GM23338 (cell line): ENCODE measurements at regions not wholly inside any gene's neighbourhood (a gene's known extent, or its start where the extent isn't known, plus 50 kb on each side); places are given as distances from the start of the nearest gene placed in this dataset.

Experiments used
- ATAC-seq: fragments of 200-7000 bp; cut with Tn5 transposase; 3 replicates; pipeline ENCODE4 v1.9.1; 2020
- DNase-seq: peaks from one replicate; pipeline ENCODE4 v3.0.0-alpha.2; 2015; ENCODE audit warnings: low spot score
- H2AFZ ChIP-seq: fragments of 200-600 bp; sonication (generic); 2 replicates; pipeline ENCODE4 v1.8.0; 2016; ENCODE audit warnings: antibody characterized with exemption, mild to moderate bottlenecking, moderate library complexity
- H3F3A ChIP-seq: fragments of 200-600 bp; sonication (generic); replicated peaks from 2 replicates; pipeline ENCODE4 v1.8.0; 2017; ENCODE audit warnings: antibody characterized with exemption, mixed run types, low read depth
- H3K27ac ChIP-seq: fragments of 200-600 bp; sonication (generic); 2 replicates; pipeline ENCODE4 v1.6.1; 2016; ENCODE audit warnings: low read depth
- H3K27me3 ChIP-seq: fragments of 200-600 bp; sonication (generic); 2 replicates; pipeline ENCODE4 v1.8.0; 2016; ENCODE audit warnings: mild to moderate bottlenecking, mixed run types, moderate library complexity; ENCODE audit not compliant: insufficient read depth
- H3K36me3 ChIP-seq: fragments of 200-600 bp; sonication (generic); 2 replicates; pipeline ENCODE4 v1.8.0; 2016; ENCODE audit warnings: mild to moderate bottlenecking; ENCODE audit not compliant: insufficient read depth
- H3K4me1 ChIP-seq: fragments of 200-600 bp; sonication (generic); 2 replicates; pipeline ENCODE4 v1.8.0; 2016; ENCODE audit warnings: mild to moderate bottlenecking, moderate library complexity; ENCODE audit not compliant: insufficient read depth
- H3K4me2 ChIP-seq: fragments of 200-600 bp; sonication (generic); 2 replicates; pipeline ENCODE4 v1.7.1; 2017; ENCODE audit warnings: mixed run types
- H3K4me3 ChIP-seq: fragments of 200-600 bp; sonication (generic); 2 replicates; pipeline ENCODE4 v1.6.1; 2016; ENCODE audit warnings: mixed run types
- H3K79me2 ChIP-seq: fragments of 200-600 bp; sonication (generic); replicated peaks from 2 replicates; pipeline ENCODE4 v1.8.0; 2017; ENCODE audit warnings: mild to moderate bottlenecking; ENCODE audit not compliant: insufficient read depth
- H3K9me2 ChIP-seq: fragments of 200-600 bp; sonication (generic); 2 replicates; pipeline ENCODE4 v1.8.0; 2017; ENCODE audit not compliant: insufficient read depth
- H4K20me1 ChIP-seq: fragments of 200-600 bp; sonication (generic); replicated peaks from 2 replicates; pipeline ENCODE4 v1.8.0; 2017; ENCODE audit warnings: mild to moderate bottlenecking; ENCODE audit not compliant: insufficient read depth
- H3K27ac Mint-ChIP-seq: 2 replicates; pipeline ENCODE4 v1.8.0; 2020; ENCODE audit warnings: inconsistent platforms, mild to moderate bottlenecking, moderate library complexity, mixed read lengths
- H3K27me3 Mint-ChIP-seq: 3 replicates; pipeline ENCODE4 v1.8.0; 2022; ENCODE audit warnings: low read depth, mild to moderate bottlenecking, moderate library complexity, mixed read lengths, inconsistent platforms; ENCODE audit not compliant: insufficient read depth, poor library complexity
- H3K36me3 Mint-ChIP-seq: 3 replicates; pipeline ENCODE4 v1.8.0; 2021; ENCODE audit warnings: low read depth, mild to moderate bottlenecking, inconsistent platforms, moderate library complexity, mixed read lengths
- H3K4me1 Mint-ChIP-seq: 3 replicates; pipeline ENCODE4 v1.8.0; 2020; ENCODE audit warnings: mild to moderate bottlenecking, inconsistent platforms, mixed read lengths
- H3K4me3 Mint-ChIP-seq: 3 replicates; pipeline ENCODE4 v1.8.0; 2021; ENCODE audit warnings: moderate library complexity, mild to moderate bottlenecking, inconsistent platforms, mixed read lengths
- H3K9me3 Mint-ChIP-seq: 3 replicates; pipeline ENCODE4 v1.8.0; 2020; ENCODE audit warnings: moderate library complexity, mild to moderate bottlenecking, inconsistent platforms, mixed read lengths
- CREB1 ChIP-seq: fragments of 250-450 bp; sonication (Bioruptor Pico); IDR thresholded peaks from 2 replicates; pipeline ENCODE4 v1.5.0; 2020; ENCODE audit warnings: low read depth, mild to moderate bottlenecking, moderate library complexity
- ETS1 ChIP-seq: IDR thresholded peaks from 2 replicates; pipeline ENCODE4 v1.6.1; 2016; ENCODE audit warnings: antibody characterized with exemption
- EZH2 ChIP-seq: fragments of 200-600 bp; sonication (generic); IDR thresholded peaks from one replicate; pipeline ENCODE4 v1.8.0; 2017; ENCODE audit warnings: antibody characterized with exemption, mild to moderate bottlenecking, low read depth; ENCODE audit not compliant: unreplicated experiment
- EZH2phosphoT487 ChIP-seq: fragments of 200-600 bp; sonication (generic); IDR thresholded peaks from one replicate; pipeline ENCODE4 v1.8.1; 2018; ENCODE audit warnings: antibody characterized with exemption; ENCODE audit not compliant: unreplicated experiment
- JUNB ChIP-seq: IDR thresholded peaks from one replicate; pipeline ENCODE4 v1.6.1; 2016; ENCODE audit warnings: antibody characterized with exemption; ENCODE audit not compliant: unreplicated experiment
- NANOG ChIP-seq: IDR thresholded peaks from 2 replicates; pipeline ENCODE4 v1.6.1; 2016; ENCODE audit warnings: antibody characterized with exemption, borderline replicate concordance
- POLR2AphosphoS5 ChIP-seq: IDR thresholded peaks from 2 replicates; pipeline ENCODE4 v1.6.1; 2016; ENCODE audit warnings: antibody characterized with exemption, low read depth
- REST ChIP-seq: IDR thresholded peaks from one replicate; pipeline ENCODE4 v1.6.1; 2018; ENCODE audit warnings: antibody characterized with exemption; ENCODE audit not compliant: unreplicated experiment
- STAT1 ChIP-seq: IDR thresholded peaks from one replicate; pipeline ENCODE4 v1.6.1; 2016; ENCODE audit warnings: antibody characterized with exemption; ENCODE audit not compliant: unreplicated experiment
- ZNF114 ChIP-seq: fragments of 250-450 bp; sonication (Bioruptor Pico); IDR thresholded peaks from 2 replicates; pipeline ENCODE4 v1.5.0; 2020; ENCODE audit warnings: mild to moderate bottlenecking, moderate library complexity
- ZNF331 ChIP-seq: fragments of 250-450 bp; sonication (Bioruptor Pico); IDR thresholded peaks from 2 replicates; pipeline ENCODE4 v1.5.0; 2020; ENCODE audit warnings: low read depth, mild to moderate bottlenecking, moderate library complexity
- ZNF462 ChIP-seq: fragments of 250-450 bp; sonication (Bioruptor Pico); IDR thresholded peaks from 2 replicates; pipeline ENCODE4 v1.5.0; 2020; ENCODE audit warnings: mild to moderate bottlenecking, moderate library complexity
- TF ChIP-seq, protein P1 (sequence below), 2 experiments: fragments of 200-600 bp in 1 of 2; sonication (generic) in 1 of 2; conservative IDR thresholded peaks; 2 replicates each; pipeline versions ENCODE4 v1.5.1 to v1.6.1; 2016 to 2017; ENCODE audit warnings: antibody characterized with exemption in 2 of 2, low read depth in 2 of 2, mild to moderate bottlenecking in 2 of 2, moderate library complexity in 1 of 2

DNA sequence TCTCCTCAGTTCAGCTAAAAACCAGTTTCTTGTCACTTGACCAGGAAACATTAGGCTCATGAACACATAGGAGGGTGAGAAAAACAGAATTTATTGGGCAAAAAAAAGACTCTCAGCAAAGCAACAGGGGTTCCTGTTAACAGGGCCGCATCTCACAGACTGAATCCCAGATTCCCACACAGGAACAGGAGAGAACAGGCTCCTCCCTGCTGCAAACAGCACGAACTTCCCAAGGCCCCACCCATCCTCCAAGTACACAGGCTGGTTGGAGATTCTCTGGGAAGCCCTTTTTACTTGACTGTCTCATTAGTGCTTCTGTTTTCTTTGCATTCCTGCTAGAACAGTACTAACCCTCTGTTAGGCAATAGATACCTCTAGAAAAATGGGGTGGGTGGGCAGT, 52.4 kb upstream of the IL21 start:
- peak; percentile 81 for ATAC-seq
- H3K27me3 Mint-ChIP-seq: no peaks in the 10 kb centered on the region
- Histone ChIP-seq H3K9me2 (peaks cover 5% of the 10 kb centered on the region; the same call in 1 of the 2 replicates), H3F3A (no peaks in the 10 kb centered on the region), H3K4me2 (peak overlapping the region; percentile 19; the same call in 1 of the 2 replicates), H4K20me1 (no peaks in the 10 kb centered on the region), H3K79me2 (no peaks in the 10 kb centered on the region), H3K4me3 (no peak overlapping the region), H2AFZ (peak overlapping the region; percentile 54; the same call in 1 of the 2 replicates), H3K27me3 (no peaks in the 10 kb centered on the region), H3K4me1 (peaks cover 4% of the 10 kb centered on the region; the same call in 1 of the 2 replicates), H3K36me3 (no peaks in the 10 kb centered on the region), H3K27ac (no peak overlapping the region)
- TF ChIP-seq, protein P1, sequence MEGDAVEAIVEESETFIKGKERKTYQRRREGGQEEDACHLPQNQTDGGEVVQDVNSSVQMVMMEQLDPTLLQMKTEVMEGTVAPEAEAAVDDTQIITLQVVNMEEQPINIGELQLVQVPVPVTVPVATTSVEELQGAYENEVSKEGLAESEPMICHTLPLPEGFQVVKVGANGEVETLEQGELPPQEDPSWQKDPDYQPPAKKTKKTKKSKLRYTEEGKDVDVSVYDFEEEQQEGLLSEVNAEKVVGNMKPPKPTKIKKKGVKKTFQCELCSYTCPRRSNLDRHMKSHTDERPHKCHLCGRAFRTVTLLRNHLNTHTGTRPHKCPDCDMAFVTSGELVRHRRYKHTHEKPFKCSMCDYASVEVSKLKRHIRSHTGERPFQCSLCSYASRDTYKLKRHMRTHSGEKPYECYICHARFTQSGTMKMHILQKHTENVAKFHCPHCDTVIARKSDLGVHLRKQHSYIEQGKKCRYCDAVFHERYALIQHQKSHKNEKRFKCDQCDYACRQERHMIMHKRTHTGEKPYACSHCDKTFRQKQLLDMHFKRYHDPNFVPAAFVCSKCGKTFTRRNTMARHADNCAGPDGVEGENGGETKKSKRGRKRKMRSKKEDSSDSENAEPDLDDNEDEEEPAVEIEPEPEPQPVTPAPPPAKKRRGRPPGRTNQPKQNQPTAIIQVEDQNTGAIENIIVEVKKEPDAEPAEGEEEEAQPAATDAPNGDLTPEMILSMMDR (conservative IDR thresholded peaks at IDR 0.05; ENCODE audit: low read depth in 2 of 2): no peak
- TF ChIP-seq ZNF114: no peak
- TF ChIP-seq STAT1: no peak
- no peak for TF ChIP-seq EZH2
- no peak for TF ChIP-seq ZNF462 (CRISPR knock-in tag)
- no peak for TF ChIP-seq EZH2phosphoT487
- no peak for TF ChIP-seq JUNB
- no peak for TF ChIP-seq NANOG
- TF ChIP-seq POLR2AphosphoS5: no peak
- TF ChIP-seq REST: no peak
- TF ChIP-seq ZNF331 (CRISPR knock-in tag): no peak
- no peak for TF ChIP-seq CREB1 (CRISPR knock-in tag)
- TF ChIP-seq ETS1: no peak
- H3K9me3 Mint-ChIP-seq: peaks cover 9% of the 10 kb centered on the region; the same call in 2 of the 3 replicates
- no peak overlapping the region for H3K4me3 Mint-ChIP-seq
- H3K4me1 Mint-ChIP-seq: peaks cover 5% of the 10 kb centered on the region; the same call in 2 of the 3 replicates
- H3K27ac Mint-ChIP-seq: no peak overlapping the region
- peak; percentile 34 for DNase-seq
- no peaks in the 10 kb centered on the region for H3K36me3 Mint-ChIP-seq
